Panc1 (cell line): ENCODE measurements at regions not wholly inside any gene's neighbourhood (a gene's known extent, or its start where the extent isn't known, plus 50 kb on each side); places are given as distances from the start of the nearest gene placed in this dataset.

Experiments used
- ATAC-seq: fragments of 200-7000 bp; cut with Tn5 transposase; 2 replicates; pipeline ENCODE4 v1.9.1; 2020; ENCODE audit warnings: mild to moderate bottlenecking, moderate library complexity
- BruUV-seq: library from RNA; stranded (reverse); fragments of 400-500 nt; replicated peaks from 2 replicates; lab custom pipeline; 2021; lab: Mats Ljungman, UMichigan
- CTCF ChIA-PET: fragments of 300-600 bp; sonication (Branson Sonifier 250); formaldehyde crosslinking; loops from one replicate; lab custom pipeline; 2022; ENCODE audit warnings: antibody characterized with exemption; lab: Charles Lee
- POLR2A ChIA-PET: fragments of 300-600 bp; sonication (Branson Sonifier 250); formaldehyde crosslinking; loops from one replicate; lab custom pipeline; 2022; ENCODE audit warnings: antibody characterized with exemption; lab: Charles Lee
- DNase-seq: peaks from one replicate; pipeline ENCODE4 v3.0.0-alpha.2; 2010; ENCODE audit warnings: low read depth, low spot score
- H3K27ac ChIP-seq: 2 replicates; pipeline ENCODE4 v1.5.1; 2011; ENCODE audit warnings: mild to moderate bottlenecking, low read length, inconsistent platforms
- H3K27me3 ChIP-seq: fragments of 200-500 bp; sonication (Bioruptor generic); 2 replicates; pipeline ENCODE4 v1.6.0; 2014; ENCODE audit warnings: low read length, inconsistent platforms; ENCODE audit not compliant: control insufficient read depth, insufficient read depth
- H3K36me3 ChIP-seq: fragments of 200-500 bp; sonication (Bioruptor generic); 2 replicates; pipeline ENCODE4 v1.5.1; 2014; ENCODE audit warnings: inconsistent platforms, mild to moderate bottlenecking, low read length, moderate library complexity; ENCODE audit not compliant: control insufficient read depth, insufficient read depth
- H3K4me1 ChIP-seq: 2 replicates; pipeline ENCODE4 v1.5.1; 2011; ENCODE audit warnings: inconsistent platforms, mild to moderate bottlenecking, low read length, moderate library complexity; ENCODE audit not compliant: control insufficient read depth, insufficient read depth
- H3K4me3 ChIP-seq, 2 experiments: 2 replicates each; pipeline ENCODE4 v1.5.1; 2011 to 2012; ENCODE audit warnings: low read depth in 2 of 2, low read length in 2 of 2, mild to moderate bottlenecking in 2 of 2, inconsistent platforms in 1 of 2, moderate library complexity in 1 of 2
- H3K9me3 ChIP-seq: fragments of 200-500 bp; sonication (Bioruptor generic); 2 replicates; pipeline ENCODE4 v1.5.1; 2014; ENCODE audit warnings: low read depth, mild to moderate bottlenecking, inconsistent platforms, low read length, moderate library complexity; ENCODE audit not compliant: control insufficient read depth, insufficient read depth
- POLR2AphosphoS5 ChIP-seq: IDR thresholded peaks from 2 replicates; pipeline ENCODE4 v1.6.1; 2012; ENCODE audit warnings: mild to moderate bottlenecking, low read depth, low read length, moderate library complexity
- SIN3A ChIP-seq: IDR thresholded peaks from 2 replicates; pipeline ENCODE4 v1.6.1; 2012; ENCODE audit warnings: low read depth, mild to moderate bottlenecking, low read length, moderate library complexity, borderline replicate concordance; ENCODE audit not compliant: insufficient read depth
- TCF7L2 ChIP-seq: IDR thresholded peaks from 2 replicates; pipeline ENCODE4 v1.6.1; 2011; ENCODE audit warnings: mild to moderate bottlenecking, low read depth, low read length, inconsistent platforms
- in situ Hi-C: cut with HindIII; loops from 2 replicates; pipeline ENCODE4 v1.10.0; 2016; ENCODE audit warnings: low sequenced_read_pairs, low pct_unique_long_range_greater_than_20kb
- intact Hi-C: fragments of 100-400 bp; cut with micrococcal nuclease; formaldehyde crosslinking; loops from one replicate; pipeline ENCODE4 v1.10.0; 2022; ENCODE audit not compliant: unreplicated experiment
- TF ChIP-seq, protein P1 (sequence below): fragments of 450-650 bp; IDR thresholded peaks from 2 replicates; pipeline ENCODE4 v1.5.1; 2017; ENCODE audit warnings: mild to moderate bottlenecking
- TF ChIP-seq, protein P2 (sequence below), 2 experiments: IDR thresholded peaks; 2 replicates each; pipeline ENCODE4 v1.6.1; 2011 to 2012; ENCODE audit warnings: low read depth in 2 of 2, control low read depth in 1 of 2, low read length in 1 of 2, mild to moderate bottlenecking in 1 of 2, moderate library complexity in 1 of 2; ENCODE audit not compliant: insufficient read depth in 1 of 2

DNA sequence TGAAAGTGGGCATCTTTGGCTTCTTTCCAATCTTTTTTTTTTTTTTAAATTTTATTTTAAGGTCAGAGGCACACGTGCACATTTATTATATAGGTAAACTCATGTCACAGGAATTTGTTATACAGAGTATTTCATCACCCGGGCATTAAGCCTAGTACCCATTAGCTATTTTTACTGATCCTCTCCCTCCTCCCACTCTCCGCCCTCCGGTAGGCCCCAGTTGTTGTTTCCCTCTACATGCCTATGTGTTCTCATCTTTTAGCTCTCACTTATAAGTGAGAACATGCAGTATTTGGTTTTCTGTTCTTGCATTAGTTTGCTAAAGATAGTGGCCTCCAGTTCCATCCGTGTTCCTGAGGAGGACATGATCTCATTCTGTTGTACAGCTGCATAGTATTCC lies 108.5 kb downstream of the CYB561 start:
- DNase-seq, result no peak
- no peak for ATAC-seq
- no TSS peak for BruUV-seq
- no peaks in the 10 kb centered on the region for H3K27me3 ChIP-seq
- in situ Hi-C loops, result no loop called here
- H3K4me3 ChIP-seq, result no peak overlapping the region
- H3K27ac ChIP-seq, result no peak overlapping the region
- no peaks in the 10 kb centered on the region for H3K9me3 ChIP-seq
- H3K4me1 ChIP-seq, result no peaks in the 10 kb centered on the region
- intact Hi-C loops, result no loop called here
- H3K36me3 ChIP-seq, result no peaks in the 10 kb centered on the region
- POLR2A ChIA-PET, result interaction anchor here (0.5 kb wide), 1 partner anchor 241 kb away, joined by 3 read pairs; no protein-coding TSS in a partner anchor
- no peak for TF ChIP-seq SIN3A
- CTCF ChIA-PET, result no interaction called here

DNA sequence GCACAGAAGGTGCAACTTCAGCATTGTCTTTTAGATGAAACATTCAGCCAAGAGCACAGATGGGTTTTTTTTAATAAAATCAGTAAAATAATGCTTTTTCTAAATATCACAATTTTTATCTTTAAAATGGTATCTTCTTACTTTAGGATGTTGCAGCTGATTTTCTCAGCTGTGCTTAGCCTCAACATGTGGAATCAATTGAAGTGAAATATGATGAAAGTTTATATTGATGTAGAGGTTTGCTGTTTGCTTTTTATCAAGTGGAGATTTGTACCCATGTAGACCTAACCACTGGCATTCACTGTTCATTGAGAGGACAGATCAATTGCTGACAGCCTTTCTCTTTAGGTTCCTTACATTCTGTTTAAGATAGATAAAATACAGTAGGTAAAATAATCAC lies 107.8 kb downstream of the CYB561 start:
- no peaks in the 10 kb centered on the region for H3K27me3 ChIP-seq
- DNase-seq (no peak), ATAC-seq (no peak)
- no peak overlapping the region for H3K27ac ChIP-seq
- CTCF ChIA-PET, result no interaction called here
- intact Hi-C loops (no loop called here), in situ Hi-C loops (no loop called here)
- no peaks in the 10 kb centered on the region for H3K9me3 ChIP-seq
- POLR2A ChIA-PET, result interaction anchor here (0.5 kb wide), 1 partner anchor 242 kb away, joined by 3 read pairs; no protein-coding TSS in a partner anchor
- TF ChIP-seq POLR2AphosphoS5 (no peak), SIN3A (no peak), TCF7L2 (no peak)
- TF ChIP-seq, protein P1, sequence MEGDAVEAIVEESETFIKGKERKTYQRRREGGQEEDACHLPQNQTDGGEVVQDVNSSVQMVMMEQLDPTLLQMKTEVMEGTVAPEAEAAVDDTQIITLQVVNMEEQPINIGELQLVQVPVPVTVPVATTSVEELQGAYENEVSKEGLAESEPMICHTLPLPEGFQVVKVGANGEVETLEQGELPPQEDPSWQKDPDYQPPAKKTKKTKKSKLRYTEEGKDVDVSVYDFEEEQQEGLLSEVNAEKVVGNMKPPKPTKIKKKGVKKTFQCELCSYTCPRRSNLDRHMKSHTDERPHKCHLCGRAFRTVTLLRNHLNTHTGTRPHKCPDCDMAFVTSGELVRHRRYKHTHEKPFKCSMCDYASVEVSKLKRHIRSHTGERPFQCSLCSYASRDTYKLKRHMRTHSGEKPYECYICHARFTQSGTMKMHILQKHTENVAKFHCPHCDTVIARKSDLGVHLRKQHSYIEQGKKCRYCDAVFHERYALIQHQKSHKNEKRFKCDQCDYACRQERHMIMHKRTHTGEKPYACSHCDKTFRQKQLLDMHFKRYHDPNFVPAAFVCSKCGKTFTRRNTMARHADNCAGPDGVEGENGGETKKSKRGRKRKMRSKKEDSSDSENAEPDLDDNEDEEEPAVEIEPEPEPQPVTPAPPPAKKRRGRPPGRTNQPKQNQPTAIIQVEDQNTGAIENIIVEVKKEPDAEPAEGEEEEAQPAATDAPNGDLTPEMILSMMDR, result no peak
- TF ChIP-seq, protein P2, sequence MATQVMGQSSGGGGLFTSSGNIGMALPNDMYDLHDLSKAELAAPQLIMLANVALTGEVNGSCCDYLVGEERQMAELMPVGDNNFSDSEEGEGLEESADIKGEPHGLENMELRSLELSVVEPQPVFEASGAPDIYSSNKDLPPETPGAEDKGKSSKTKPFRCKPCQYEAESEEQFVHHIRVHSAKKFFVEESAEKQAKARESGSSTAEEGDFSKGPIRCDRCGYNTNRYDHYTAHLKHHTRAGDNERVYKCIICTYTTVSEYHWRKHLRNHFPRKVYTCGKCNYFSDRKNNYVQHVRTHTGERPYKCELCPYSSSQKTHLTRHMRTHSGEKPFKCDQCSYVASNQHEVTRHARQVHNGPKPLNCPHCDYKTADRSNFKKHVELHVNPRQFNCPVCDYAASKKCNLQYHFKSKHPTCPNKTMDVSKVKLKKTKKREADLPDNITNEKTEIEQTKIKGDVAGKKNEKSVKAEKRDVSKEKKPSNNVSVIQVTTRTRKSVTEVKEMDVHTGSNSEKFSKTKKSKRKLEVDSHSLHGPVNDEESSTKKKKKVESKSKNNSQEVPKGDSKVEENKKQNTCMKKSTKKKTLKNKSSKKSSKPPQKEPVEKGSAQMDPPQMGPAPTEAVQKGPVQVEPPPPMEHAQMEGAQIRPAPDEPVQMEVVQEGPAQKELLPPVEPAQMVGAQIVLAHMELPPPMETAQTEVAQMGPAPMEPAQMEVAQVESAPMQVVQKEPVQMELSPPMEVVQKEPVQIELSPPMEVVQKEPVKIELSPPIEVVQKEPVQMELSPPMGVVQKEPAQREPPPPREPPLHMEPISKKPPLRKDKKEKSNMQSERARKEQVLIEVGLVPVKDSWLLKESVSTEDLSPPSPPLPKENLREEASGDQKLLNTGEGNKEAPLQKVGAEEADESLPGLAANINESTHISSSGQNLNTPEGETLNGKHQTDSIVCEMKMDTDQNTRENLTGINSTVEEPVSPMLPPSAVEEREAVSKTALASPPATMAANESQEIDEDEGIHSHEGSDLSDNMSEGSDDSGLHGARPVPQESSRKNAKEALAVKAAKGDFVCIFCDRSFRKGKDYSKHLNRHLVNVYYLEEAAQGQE (IDR thresholded peaks at IDR 0.05; ENCODE audit: insufficient read depth in 1 of 2, low read depth in 2 of 2, low read length in 1 of 2), result no peak
- no TSS peak for BruUV-seq
- H3K4me3 ChIP-seq, result no peak overlapping the region
- H3K36me3 ChIP-seq, result no peaks in the 10 kb centered on the region
- no peaks in the 10 kb centered on the region for H3K4me1 ChIP-seq

DNA sequence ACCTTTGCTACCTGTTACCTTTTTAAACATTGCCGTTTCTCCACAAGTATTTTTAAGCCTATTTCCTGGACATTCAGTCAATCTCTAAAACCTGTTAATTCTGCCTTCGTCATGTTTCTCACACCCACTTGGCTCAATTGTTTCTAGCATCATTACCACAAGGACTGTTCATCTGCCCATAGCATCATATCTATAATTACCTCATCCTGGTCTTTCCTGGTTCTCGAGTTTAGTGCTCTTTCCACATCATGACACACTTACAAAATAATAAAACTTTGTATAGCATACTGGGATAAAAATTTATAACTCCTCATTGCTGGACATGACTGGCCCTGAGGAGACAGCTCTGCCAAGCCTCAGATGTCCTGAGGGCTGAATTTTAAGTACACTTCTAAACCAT lies 104.8 kb downstream of the CYB561 start:
- no TSS peak for BruUV-seq
- H3K27ac ChIP-seq, result no peak overlapping the region
- DNase-seq (no peak), ATAC-seq (no peak)
- H3K4me3 ChIP-seq, result no peak overlapping the region
- H3K27me3 ChIP-seq, result no peaks in the 10 kb centered on the region
- no peaks in the 10 kb centered on the region for H3K9me3 ChIP-seq
- H3K4me1 ChIP-seq, result no peaks in the 10 kb centered on the region
- POLR2A ChIA-PET, result no interaction called here
- CTCF ChIA-PET, result no interaction called here
- no peaks in the 10 kb centered on the region for H3K36me3 ChIP-seq
- intact Hi-C loops, result no loop called here
- in situ Hi-C loops, result no loop called here
- TF ChIP-seq, protein P1, result no peak
- TF ChIP-seq SIN3A (no peak), POLR2AphosphoS5 (no peak)
